Cardiac muscle cell (in vitro differentiated cells and primary cell): ENCODE measurements at regions not wholly inside any gene's neighbourhood (a gene's known extent, or its start where the extent isn't known, plus 50 kb on each side); places are given as distances from the start of the nearest gene placed in this dataset.
A peak's percentile ranks its signal among the peaks of the same experiment; 100 is the strongest.

ENCODE experiments used
- DNase-seq, 2 donors: peaks; one replicate each; pipeline versions ENCODE4 v3.0.0 to v3.0.0-alpha.2; 2010 to 2017; ENCODE audit warnings: low read depth in 1 of 2, low spot score in 1 of 2
- H3K27ac ChIP-seq: fragments of 200-600 bp; sonication (generic); 2 replicates; pipeline ENCODE4 v1.5.1; 2016
- H3K27me3 ChIP-seq: fragments of 200-600 bp; sonication (generic); 2 replicates; pipeline ENCODE4 v1.6.0; 2016; ENCODE audit warnings: control low read depth
- H3K36me3 ChIP-seq: fragments of 200-600 bp; sonication (generic); 2 replicates; pipeline ENCODE4 v1.5.1; 2016; ENCODE audit warnings: control low read depth
- H3K4me1 ChIP-seq: fragments of 200-600 bp; sonication (generic); 2 replicates; pipeline ENCODE4 v1.8.1; 2017; ENCODE audit warnings: low read depth, mild to moderate bottlenecking, mixed run types
- H3K4me3 ChIP-seq: fragments of 200-600 bp; sonication (generic); 2 replicates; pipeline ENCODE4 v1.5.1; 2016; ENCODE audit warnings: mild to moderate bottlenecking
- H3K9me3 ChIP-seq: fragments of 200-600 bp; sonication (generic); 2 replicates; pipeline ENCODE4 v1.5.1; 2017; ENCODE audit warnings: low read depth, mild to moderate bottlenecking, control low read depth
- TF ChIP-seq, protein P1 (sequence below): IDR thresholded peaks from 2 replicates; pipeline ENCODE4 v1.5.1; 2012; ENCODE audit warnings: low read depth, mild to moderate bottlenecking, low read length

DNA sequence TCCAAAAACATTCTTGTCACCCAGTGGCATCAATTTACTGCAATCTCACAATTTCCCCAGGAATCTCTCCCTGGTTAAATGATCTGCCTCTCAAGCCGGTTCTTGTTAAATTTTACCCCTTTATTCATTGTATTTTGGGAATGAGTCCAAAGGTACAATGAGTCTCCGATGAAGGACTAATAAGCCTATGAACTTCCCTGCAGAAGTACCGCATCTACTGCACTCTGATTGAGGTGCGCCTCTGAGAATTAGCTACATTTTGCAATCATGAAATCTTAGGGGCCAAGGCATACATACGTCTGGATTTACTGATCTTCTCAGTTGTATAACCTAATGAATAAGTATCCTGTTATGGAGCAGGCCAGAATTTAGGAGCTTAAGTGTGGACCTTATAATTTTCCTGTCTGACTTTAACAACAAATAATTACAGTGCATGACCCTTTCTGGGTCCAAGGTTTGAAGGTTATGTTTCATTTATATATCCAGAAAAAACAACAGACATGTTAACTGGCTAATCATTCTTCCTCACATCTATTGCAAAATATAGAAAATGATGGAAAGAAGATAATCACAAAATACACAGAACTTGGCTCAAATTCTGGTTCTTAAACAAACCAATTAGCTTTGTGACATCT, 261.8 kb upstream of the NRXN1 start:
- no peak overlapping the region for H3K4me3 ChIP-seq
- H3K27ac ChIP-seq, result no peak overlapping the region
- no peaks in the 10 kb centered on the region for H3K36me3 ChIP-seq
- no peaks in the 10 kb centered on the region for H3K9me3 ChIP-seq
- no peaks in the 10 kb centered on the region for H3K27me3 ChIP-seq
- TF ChIP-seq, protein P1, sequence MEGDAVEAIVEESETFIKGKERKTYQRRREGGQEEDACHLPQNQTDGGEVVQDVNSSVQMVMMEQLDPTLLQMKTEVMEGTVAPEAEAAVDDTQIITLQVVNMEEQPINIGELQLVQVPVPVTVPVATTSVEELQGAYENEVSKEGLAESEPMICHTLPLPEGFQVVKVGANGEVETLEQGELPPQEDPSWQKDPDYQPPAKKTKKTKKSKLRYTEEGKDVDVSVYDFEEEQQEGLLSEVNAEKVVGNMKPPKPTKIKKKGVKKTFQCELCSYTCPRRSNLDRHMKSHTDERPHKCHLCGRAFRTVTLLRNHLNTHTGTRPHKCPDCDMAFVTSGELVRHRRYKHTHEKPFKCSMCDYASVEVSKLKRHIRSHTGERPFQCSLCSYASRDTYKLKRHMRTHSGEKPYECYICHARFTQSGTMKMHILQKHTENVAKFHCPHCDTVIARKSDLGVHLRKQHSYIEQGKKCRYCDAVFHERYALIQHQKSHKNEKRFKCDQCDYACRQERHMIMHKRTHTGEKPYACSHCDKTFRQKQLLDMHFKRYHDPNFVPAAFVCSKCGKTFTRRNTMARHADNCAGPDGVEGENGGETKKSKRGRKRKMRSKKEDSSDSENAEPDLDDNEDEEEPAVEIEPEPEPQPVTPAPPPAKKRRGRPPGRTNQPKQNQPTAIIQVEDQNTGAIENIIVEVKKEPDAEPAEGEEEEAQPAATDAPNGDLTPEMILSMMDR, result no peak
- no peaks in the 10 kb centered on the region for H3K4me1 ChIP-seq
- DNase-seq, result no peak

DNA sequence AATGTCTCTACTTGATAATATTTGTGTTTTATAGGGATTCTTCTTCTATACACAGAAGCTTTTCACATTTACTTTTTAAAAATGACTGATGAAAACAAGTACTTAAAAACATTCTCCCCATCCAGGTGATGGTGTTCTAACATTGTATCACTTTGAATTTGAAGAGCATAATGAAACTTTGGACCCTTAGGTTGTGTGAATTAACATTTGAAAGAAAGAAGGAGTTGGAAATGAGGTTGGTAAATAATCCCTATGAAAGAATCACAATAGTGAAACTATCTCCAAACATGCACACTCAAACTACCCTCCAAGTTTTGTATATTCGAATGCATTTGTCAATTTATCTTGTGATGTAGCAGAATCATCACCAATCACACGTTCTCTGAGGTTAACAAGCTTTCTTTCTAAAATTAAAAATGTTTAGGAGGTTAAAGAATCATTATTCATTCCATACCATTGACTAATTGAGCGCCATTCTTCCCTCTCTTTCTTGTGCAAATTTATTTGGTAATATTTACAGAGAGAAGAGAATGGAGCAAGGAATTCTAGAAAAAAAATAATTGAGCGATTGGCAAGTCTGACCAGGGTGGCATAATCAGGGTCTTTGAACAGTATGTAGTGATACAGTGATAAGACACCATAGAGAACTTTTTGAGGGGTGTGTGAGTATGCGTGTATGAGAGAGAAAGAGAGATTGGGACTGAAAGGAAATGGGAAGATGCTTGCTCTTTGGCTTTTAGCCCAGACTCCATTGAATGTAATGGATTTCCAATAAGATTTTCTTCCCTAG, 260.0 kb upstream of the NRXN1 start:
- Histone ChIP-seq H3K4me1 (no peaks in the 10 kb centered on the region), H3K36me3 (no peaks in the 10 kb centered on the region), H3K27ac (no peak overlapping the region), H3K9me3 (no peaks in the 10 kb centered on the region), H3K27me3 (no peaks in the 10 kb centered on the region), H3K4me3 (no peak overlapping the region)
- DNase-seq, result no peak
- TF ChIP-seq, protein P1, result no peak

DNA sequence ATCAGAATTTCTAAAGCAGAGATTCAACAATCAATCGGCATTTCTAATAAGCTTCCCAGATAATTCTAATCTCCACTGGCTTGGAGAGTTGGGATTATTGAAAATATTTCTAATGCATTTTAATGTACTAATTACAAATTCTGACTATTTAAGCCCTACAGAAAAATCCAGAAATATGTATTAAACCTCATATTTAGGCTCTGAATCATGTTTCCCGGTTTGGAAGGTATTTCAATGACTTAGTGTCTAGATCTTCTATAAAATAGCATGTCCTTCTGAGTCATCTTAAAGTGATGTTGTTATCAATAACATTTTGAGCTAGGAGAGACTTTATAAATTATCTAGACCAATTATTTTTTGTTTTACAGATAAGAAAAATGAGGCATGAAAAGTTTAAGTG, 258.8 kb upstream of the NRXN1 start:
- Histone ChIP-seq H3K27ac (no peak overlapping the region), H3K4me1 (no peaks in the 10 kb centered on the region), H3K36me3 (no peaks in the 10 kb centered on the region), H3K4me3 (no peak overlapping the region), H3K27me3 (no peaks in the 10 kb centered on the region), H3K9me3 (no peaks in the 10 kb centered on the region)
- DNase-seq, result peak in 1 of 2 donors; percentile 1
- TF ChIP-seq, protein P1, result no peak

DNA sequence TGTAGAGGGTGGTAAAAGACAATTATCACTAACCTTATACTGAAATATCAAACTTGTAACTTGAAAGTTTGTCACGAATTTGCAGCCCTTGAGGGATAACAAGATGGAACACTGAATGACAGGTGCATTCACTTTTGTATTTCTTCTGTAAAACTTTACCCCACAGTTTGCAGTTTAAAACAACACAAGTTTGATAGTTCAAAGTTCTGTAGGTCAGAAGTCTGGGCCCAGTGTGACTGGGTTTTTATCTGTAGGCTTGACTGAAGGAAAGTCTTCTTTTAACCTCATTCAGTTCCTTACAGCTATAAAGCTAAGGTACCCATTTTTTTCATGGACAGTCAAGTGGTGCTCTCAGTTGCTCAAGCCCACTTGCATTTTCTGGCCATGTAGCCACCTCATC, 257.1 kb upstream of the NRXN1 start:
- DNase-seq, result no peak
- Histone ChIP-seq H3K4me1 (no peaks in the 10 kb centered on the region), H3K27ac (no peak overlapping the region), H3K4me3 (no peak overlapping the region), H3K36me3 (no peaks in the 10 kb centered on the region), H3K9me3 (no peaks in the 10 kb centered on the region), H3K27me3 (no peaks in the 10 kb centered on the region)
- TF ChIP-seq, protein P1, result no peak

DNA sequence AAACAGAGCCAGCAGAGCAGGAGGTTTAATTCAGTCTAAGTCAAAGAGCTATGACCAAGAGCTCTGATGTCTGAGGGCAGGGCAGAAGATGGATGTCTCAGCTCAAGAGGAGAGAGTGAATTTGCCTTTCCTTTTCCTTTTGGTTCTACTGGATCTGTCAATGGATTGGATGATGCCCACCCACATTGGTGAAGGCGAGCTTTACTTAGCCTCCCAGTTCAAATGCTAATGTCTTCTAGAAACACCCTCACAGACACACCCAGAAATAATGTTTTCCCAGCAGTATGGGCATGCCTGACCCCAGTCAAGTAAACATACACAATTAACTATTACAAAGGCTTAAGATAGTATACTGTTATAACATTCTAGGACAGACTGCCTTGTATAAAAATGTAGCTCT, 236.3 kb upstream of the NRXN1 start:
- no peaks in the 10 kb centered on the region for H3K9me3 ChIP-seq
- no peaks in the 10 kb centered on the region for H3K27me3 ChIP-seq
- H3K36me3 ChIP-seq, result no peaks in the 10 kb centered on the region
- TF ChIP-seq, protein P1, result no peak
- H3K27ac ChIP-seq, result no peak overlapping the region
- no peak for DNase-seq
- no peak overlapping the region for H3K4me3 ChIP-seq
- H3K4me1 ChIP-seq, result no peaks in the 10 kb centered on the region
